K562 (cell line): ENCODE measurements at regions not wholly inside any gene's neighbourhood (a gene's known extent, or its start where the extent isn't known, plus 50 kb on each side); places are given as distances from the start of the nearest gene placed in this dataset.

Source experiments
- CBX3 ChIP-seq, 2 experiments: IDR thresholded peaks; 1 replicate in 1 of 2; 2 replicates in 1 of 2; pipeline ENCODE4 v1.6.1; 2012; ENCODE audit warnings: inconsistent platforms in 2 of 2, low read length in 2 of 2, borderline replicate concordance in 1 of 2, control low read depth in 1 of 2
- CBX8 ChIP-seq: fragments of 200-600 bp; sonication (generic); IDR thresholded peaks from 2 replicates; pipeline ENCODE4 v1.6.1; 2012; ENCODE audit warnings: borderline replicate concordance, mixed run types, low read depth, mild to moderate bottlenecking, moderate library complexity, mixed read lengths, low read length, control low read depth, inconsistent platforms; ENCODE audit not compliant: poor library complexity, severe bottlenecking; ENCODE audit errors: extremely low read depth
- POLR2A ChIP-seq: fragments of 450-650 bp; conservative IDR thresholded peaks from 2 replicates; pipeline ENCODE4 v1.6.1; 2016
- POLR2G ChIP-seq: fragments of 200-400 bp; formaldehyde crosslinking; IDR thresholded peaks from 2 replicates; pipeline ENCODE4 v1.6.1; 2017; ENCODE audit warnings: low read depth, mild to moderate bottlenecking, antibody characterized with exemption, low read length, moderate library complexity
- TF ChIP-seq, protein P1 (sequence below): fragments of 250-450 bp; sonication (Bioruptor Pico); IDR thresholded peaks from 2 replicates; pipeline ENCODE4 v1.8.0; 2022; ENCODE audit warnings: moderate library complexity, mild to moderate bottlenecking, inconsistent platforms

DNA sequence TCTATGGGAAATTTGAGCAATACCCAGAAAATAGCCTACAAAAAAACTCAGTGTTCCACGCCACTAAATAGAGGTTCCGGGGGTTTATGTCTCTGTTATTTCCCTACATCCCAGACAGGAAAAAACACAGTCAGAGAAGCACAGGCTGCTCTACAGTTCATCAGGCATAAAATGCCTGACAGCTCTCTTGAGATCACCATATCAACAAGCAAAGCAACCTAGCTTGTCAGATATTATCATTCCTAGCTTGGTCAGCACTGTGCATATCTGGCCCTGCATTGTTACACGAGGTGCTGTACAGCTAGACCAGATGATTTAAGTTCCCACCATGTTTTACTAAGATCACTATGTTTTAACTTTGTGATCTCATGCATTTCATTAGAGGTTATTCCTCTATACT, 172.6 kb downstream of the PTPRC start:
- TF ChIP-seq CBX3 (IDR thresholded peaks at IDR 0.05; ENCODE audit: borderline replicate concordance in 1 of 2, low read length in 2 of 2) (no peak), POLR2A (no peak), CBX8 (no peak), POLR2G (no peak)
- TF ChIP-seq, protein P1, sequence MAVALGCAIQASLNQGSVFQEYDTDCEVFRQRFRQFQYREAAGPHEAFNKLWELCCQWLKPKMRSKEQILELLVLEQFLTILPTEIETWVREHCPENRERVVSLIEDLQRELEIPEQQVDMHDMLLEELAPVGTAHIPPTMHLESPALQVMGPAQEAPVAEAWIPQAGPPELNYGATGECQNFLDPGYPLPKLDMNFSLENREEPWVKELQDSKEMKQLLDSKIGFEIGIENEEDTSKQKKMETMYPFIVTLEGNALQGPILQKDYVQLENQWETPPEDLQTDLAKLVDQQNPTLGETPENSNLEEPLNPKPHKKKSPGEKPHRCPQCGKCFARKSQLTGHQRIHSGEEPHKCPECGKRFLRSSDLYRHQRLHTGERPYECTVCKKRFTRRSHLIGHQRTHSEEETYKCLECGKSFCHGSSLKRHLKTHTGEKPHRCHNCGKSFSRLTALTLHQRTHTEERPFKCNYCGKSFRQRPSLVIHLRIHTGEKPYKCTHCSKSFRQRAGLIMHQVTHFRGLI (CRISPR knock-in tag), result no peak
